ENCODE measurements at regions not wholly inside any gene's neighbourhood (a gene's known extent, or its start where the extent isn't known, plus 50 kb on each side); places are given as distances from the start of the nearest gene placed in this dataset.

GRCh38 chr7:25368599-25369201 lies 140.4 kb upstream of the NPVF start:
- no peak overlapping the region for H3K4me3 Mint-ChIP-seq
- ATAC-seq: no peak

GRCh38 chr7:25369786-25370185 lies 141.5 kb upstream of the NPVF start:
- no peak for ATAC-seq
- H3K4me3 Mint-ChIP-seq: no peak overlapping the region
- no peaks in the 10 kb centered on the region for H3K4me1 Mint-ChIP-seq
- H3K36me3 Mint-ChIP-seq: no peaks in the 10 kb centered on the region
- no peak for DNase-seq (ENCODE audit: low spot score in 2 of 2)
- H3K27ac Mint-ChIP-seq: no peak overlapping the region
- H3K9me3 Mint-ChIP-seq: peaks cover 14% of the 10 kb centered on the region

More at GRCh38 chr7:25368599-25369201, 140.4 kb upstream of the NPVF start:
- no peak for DNase-seq (ENCODE audit: low spot score in 2 of 2)
- peaks cover 14% of the 10 kb centered on the region for H3K9me3 Mint-ChIP-seq
- no peaks in the 10 kb centered on the region for H3K36me3 Mint-ChIP-seq
- no peak overlapping the region for H3K27ac Mint-ChIP-seq
- H3K4me1 Mint-ChIP-seq: no peaks in the 10 kb centered on the region

- no peaks in the 10 kb centered on the region for H3K4me1 Mint-ChIP-seq
- no peak overlapping the region for H3K4me3 Mint-ChIP-seq
- no peaks in the 10 kb centered on the region for H3K36me3 Mint-ChIP-seq
- no peak overlapping the region for H3K27ac Mint-ChIP-seq
- peaks cover 14% of the 10 kb centered on the region for H3K9me3 Mint-ChIP-seq
- DNase-seq (ENCODE audit: low spot score in 2 of 2) (no peak), ATAC-seq (no peak)
Observed at GRCh38 chr7:25371972-25372371, 143.7 kb upstream of the NPVF start.

GRCh38 chr7:25375805-25376600 lies 147.7 kb upstream of the NPVF start:
- Mint-ChIP-seq H3K4me1 (no peaks in the 10 kb centered on the region), H3K27ac (no peak overlapping the region), H3K36me3 (no peaks in the 10 kb centered on the region), H3K4me3 (no peak overlapping the region), H3K9me3 (peaks cover 12% of the 10 kb centered on the region)
- ATAC-seq: no peak
- no peak for DNase-seq (ENCODE audit: low spot score in 2 of 2)

- Mint-ChIP-seq H3K4me1 (no peaks in the 10 kb centered on the region), H3K36me3 (no peaks in the 10 kb centered on the region), H3K4me3 (no peak overlapping the region), H3K9me3 (no peaks in the 10 kb centered on the region), H3K27ac (no peak overlapping the region)
- ATAC-seq: no peak
- DNase-seq (ENCODE audit: low spot score in 2 of 2): no peak
Observed at GRCh38 chr7:25379351-25380300, 151.3 kb upstream of the NPVF start.

GRCh38 chr7:25381818-25382589 lies 153.7 kb upstream of the NPVF start:
- Mint-ChIP-seq H3K4me3 (no peak overlapping the region), H3K36me3 (no peaks in the 10 kb centered on the region)
- ATAC-seq: no peak

DNA sequence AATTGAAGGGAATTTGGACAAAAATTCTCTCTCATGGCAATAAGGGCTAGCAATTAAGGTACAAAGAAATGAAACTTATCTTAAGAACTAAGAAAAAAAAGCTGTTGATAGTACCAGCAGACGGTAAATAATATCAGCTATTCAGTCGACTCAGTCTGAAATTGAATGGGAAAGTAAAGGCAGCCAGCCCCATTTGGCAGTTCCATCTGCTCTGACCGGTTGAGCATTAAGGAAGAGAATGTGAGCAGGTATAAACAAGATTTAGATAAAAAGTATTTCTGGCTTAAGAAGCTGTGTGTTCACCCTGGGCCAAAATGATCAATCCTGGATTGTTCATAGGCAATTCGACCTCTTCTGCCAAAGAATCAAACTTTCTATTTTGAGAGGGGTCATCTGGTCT lies 154.6 kb upstream of the NPVF start:
- Mint-ChIP-seq H3K4me3 (no peak overlapping the region), H3K27ac (no peak overlapping the region), H3K4me1 (no peaks in the 10 kb centered on the region), H3K36me3 (no peaks in the 10 kb centered on the region), H3K9me3 (no peaks in the 10 kb centered on the region)
- no peak for ATAC-seq
- DNase-seq (ENCODE audit: low spot score in 2 of 2): no peak

More at GRCh38 chr7:25381818-25382589, 153.7 kb upstream of the NPVF start:
- H3K9me3 Mint-ChIP-seq: no peaks in the 10 kb centered on the region
- H3K4me1 Mint-ChIP-seq: no peaks in the 10 kb centered on the region
- H3K27ac Mint-ChIP-seq: no peak overlapping the region
- no peak for DNase-seq (ENCODE audit: low spot score in 2 of 2)

DNA sequence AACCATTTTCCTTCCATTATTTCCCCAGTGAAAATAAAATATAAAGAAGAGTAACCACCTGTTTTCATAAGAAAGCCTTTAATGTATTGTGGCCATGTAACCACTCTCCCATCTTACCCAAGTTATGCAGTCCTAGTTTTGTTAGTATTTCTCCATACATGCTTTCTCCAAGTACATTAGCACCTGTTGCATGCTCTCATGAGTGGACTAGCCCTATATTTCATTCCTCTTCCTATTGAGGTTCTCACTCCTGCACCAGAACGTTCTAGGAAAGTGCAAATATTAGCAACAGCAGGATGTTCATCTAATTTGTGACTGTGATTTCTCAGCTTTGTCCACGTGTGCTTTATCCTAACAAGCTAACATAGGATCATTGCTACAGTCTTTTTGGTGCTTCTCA lies 155.1 kb upstream of the NPVF start:
- Mint-ChIP-seq H3K4me1 (no peaks in the 10 kb centered on the region), H3K9me3 (no peaks in the 10 kb centered on the region)
- no peak for ATAC-seq

DNA sequence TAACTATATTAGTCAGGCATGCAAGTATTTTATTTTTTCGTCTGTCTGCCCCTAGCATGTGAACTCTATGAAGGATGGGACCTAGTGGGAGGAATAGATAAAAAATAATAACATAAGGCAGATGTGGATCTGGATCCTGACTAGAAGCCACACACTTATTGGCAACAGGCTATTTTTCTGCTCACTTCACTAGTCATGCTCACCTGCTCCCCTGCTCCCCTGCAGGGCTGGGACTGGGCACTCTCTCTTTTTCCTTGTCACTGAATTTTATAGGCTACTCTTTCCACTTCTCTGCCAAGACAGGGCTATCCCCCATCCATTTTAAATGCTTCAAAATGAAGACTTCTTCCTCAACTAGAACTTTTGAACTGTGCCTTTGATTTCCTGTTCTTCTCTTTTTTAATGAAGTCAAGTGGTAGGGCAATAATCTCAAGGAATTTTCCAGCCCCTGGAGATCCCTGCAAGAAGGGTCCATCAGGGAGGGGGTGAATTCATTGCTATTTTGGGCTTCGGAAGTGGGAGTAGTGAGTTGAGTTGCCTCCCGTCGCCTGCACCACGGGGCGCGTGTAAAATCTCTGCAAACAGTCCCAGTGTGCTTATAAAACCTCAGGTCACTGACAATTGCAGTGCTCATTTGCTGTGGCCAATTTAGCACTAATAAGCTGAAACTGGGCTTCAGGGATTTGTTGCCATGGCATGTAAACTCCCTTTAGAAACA lies 156.7 kb upstream of the NPVF start:
- no peak overlapping the region for H3K27ac Mint-ChIP-seq
- no peaks in the 10 kb centered on the region for H3K4me1 Mint-ChIP-seq
- no peak for DNase-seq (ENCODE audit: low spot score in 2 of 2)
- no peak for ATAC-seq
- no peaks in the 10 kb centered on the region for H3K36me3 Mint-ChIP-seq
- H3K4me3 Mint-ChIP-seq: no peak overlapping the region
- no peaks in the 10 kb centered on the region for H3K9me3 Mint-ChIP-seq

More for the DNA sequence above, 155.1 kb upstream of the NPVF start:
- H3K36me3 Mint-ChIP-seq: no peaks in the 10 kb centered on the region
- DNase-seq (ENCODE audit: low spot score in 2 of 2): no peak
- H3K27ac Mint-ChIP-seq: no peak overlapping the region
- no peak overlapping the region for H3K4me3 Mint-ChIP-seq

- H3K27ac Mint-ChIP-seq: no peak overlapping the region
Observed at GRCh38 chr7:25385506-25386136, 157.3 kb upstream of the NPVF start.

GRCh38 chr7:25386311-25386744 lies 158.0 kb upstream of the NPVF start:
- Mint-ChIP-seq H3K9me3 (no peaks in the 10 kb centered on the region), H3K4me3 (no peak overlapping the region), H3K36me3 (no peaks in the 10 kb centered on the region), H3K4me1 (no peaks in the 10 kb centered on the region), H3K27ac (no peak overlapping the region)
- DNase-seq (ENCODE audit: low spot score in 2 of 2): no peak
- ATAC-seq: no peak

More at GRCh38 chr7:25385506-25386136, 157.3 kb upstream of the NPVF start:
- H3K4me3 Mint-ChIP-seq: no peak overlapping the region
- H3K36me3 Mint-ChIP-seq: no peaks in the 10 kb centered on the region
- peak; percentile 35 for ATAC-seq
- DNase-seq (ENCODE audit: low spot score in 2 of 2): no peak
- H3K9me3 Mint-ChIP-seq: no peaks in the 10 kb centered on the region
- H3K4me1 Mint-ChIP-seq: no peaks in the 10 kb centered on the region

GRCh38 chr7:25388681-25389080 lies 160.4 kb upstream of the NPVF start:
- no peak for ATAC-seq
- no peaks in the 10 kb centered on the region for H3K4me1 Mint-ChIP-seq
- no peaks in the 10 kb centered on the region for H3K9me3 Mint-ChIP-seq
- H3K36me3 Mint-ChIP-seq: no peaks in the 10 kb centered on the region
- no peak overlapping the region for H3K4me3 Mint-ChIP-seq
- DNase-seq (ENCODE audit: low spot score in 2 of 2): no peak
- H3K27ac Mint-ChIP-seq: no peak overlapping the region

DNA sequence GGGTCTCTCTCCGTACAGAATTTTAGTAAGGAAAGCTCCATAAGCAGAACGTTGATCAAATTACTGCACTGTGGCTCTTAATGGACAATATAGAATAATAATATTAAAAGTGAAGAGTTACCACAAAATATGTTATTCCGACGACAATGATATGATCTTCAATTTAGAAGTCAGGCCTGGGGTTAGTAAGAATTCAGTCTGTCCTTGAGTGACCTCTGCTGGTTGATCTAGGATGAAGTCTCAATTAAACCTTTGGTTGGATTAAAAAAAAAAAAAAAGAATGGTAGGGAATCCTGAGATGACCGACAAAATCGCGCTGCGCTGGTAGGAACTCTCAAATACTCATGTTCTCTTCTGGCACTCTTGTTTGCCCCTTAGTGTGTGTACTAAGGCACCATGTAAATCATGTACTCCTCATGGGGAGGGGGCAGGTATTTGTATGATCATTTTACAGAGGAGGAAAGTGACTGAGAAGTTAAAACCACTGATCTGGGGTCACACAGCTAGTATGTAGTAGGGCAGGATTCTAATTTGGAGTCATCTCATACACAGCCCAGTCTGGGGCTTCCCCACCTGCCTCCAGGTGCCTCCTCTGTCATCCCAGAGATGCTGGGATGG lies 161.3 kb upstream of the NPVF start:
- Mint-ChIP-seq H3K9me3 (no peaks in the 10 kb centered on the region), H3K4me1 (no peaks in the 10 kb centered on the region), H3K36me3 (no peaks in the 10 kb centered on the region), H3K27ac (no peak overlapping the region), H3K4me3 (no peak overlapping the region)
- DNase-seq (ENCODE audit: low spot score in 2 of 2): no peak
- no peak for ATAC-seq
